ENCODE measurements at regions not wholly inside any gene's neighbourhood (a gene's known extent, or its start where the extent isn't known, plus 50 kb on each side); places are given as distances from the start of the nearest gene placed in this dataset.

- TF ChIP-seq POLR2AphosphoS5 (IDR thresholded peaks at IDR 0.05; ENCODE audit: low read depth, low read length), result no peak
- TF ChIP-seq POLR2A (IDR thresholded peaks at IDR 0.05; ENCODE audit: low read depth, low read length), result no peak
- TF ChIP-seq TAF1 (IDR thresholded peaks at IDR 0.05; ENCODE audit: borderline replicate concordance, low read depth, low read length), result no peak
Observed at GRCh38 chr16:54996186-54996585, 65.5 kb downstream of the IRX5 start.

All from GM12892 (cell line).